ENCODE measurements at regions not wholly inside any gene's neighbourhood (a gene's known extent, or its start where the extent isn't known, plus 50 kb on each side); places are given as distances from the start of the nearest gene placed in this dataset.

GRCh38 chr5:1594357-1595106, 70.8 kb upstream of the LPCAT1 start (continued):
- TF ChIP-seq BCL6B (tag by site-specific recombination; IDR thresholded peaks at IDR 0.05) = no peak
- no peak for TF ChIP-seq ZNF350 (tag by site-specific recombination; IDR thresholded peaks at IDR 0.05)
- TF ChIP-seq ZNF645 (tag by site-specific recombination; IDR thresholded peaks at IDR 0.05) = no peak
- peak; percentile 70 for TF ChIP-seq ZBTB17 (tag by site-specific recombination; IDR thresholded peaks at IDR 0.05)
- TF ChIP-seq ZNF169 (tag by site-specific recombination; IDR thresholded peaks at IDR 0.05) = no peak
- peak; percentile 91 for TF ChIP-seq ZNF341 (tag by site-specific recombination; IDR thresholded peaks at IDR 0.05; ENCODE audit: low read depth)
- TF ChIP-seq REPIN1 (tag by site-specific recombination; IDR thresholded peaks at IDR 0.05; ENCODE audit: low read depth) = no peak
- no peak; the same call in 1 of the 2 replicates for TF ChIP-seq KLF9 (tag by site-specific recombination; IDR thresholded peaks at IDR 0.05; ENCODE audit: low read depth)
- no peak for TF ChIP-seq ZNF398 (tag by site-specific recombination; IDR thresholded peaks at IDR 0.05)
- TF ChIP-seq AEBP2 (tag by site-specific recombination; IDR thresholded peaks at IDR 0.05; ENCODE audit: borderline replicate concordance) = no peak
- TF ChIP-seq ZNF112 (tag by site-specific recombination; IDR thresholded peaks at IDR 0.05) = no peak
- no peak for TF ChIP-seq ZNF18 (tag by site-specific recombination; IDR thresholded peaks at IDR 0.05)
- no peak for TF ChIP-seq ZNF747 (tag by site-specific recombination; IDR thresholded peaks at IDR 0.05)
- TF ChIP-seq ZNF600 (tag by site-specific recombination; IDR thresholded peaks at IDR 0.05) = peak; percentile 77
- TF ChIP-seq ZNF843 (tag by site-specific recombination; IDR thresholded peaks at IDR 0.05) = no peak; the same call in 1 of the 2 replicates
- TF ChIP-seq IKZF3 (tag by site-specific recombination; IDR thresholded peaks at IDR 0.05) = no peak
- TF ChIP-seq ZSCAN23 (tag by site-specific recombination; IDR thresholded peaks at IDR 0.05) = no peak
- TF ChIP-seq MZF1 (tag by site-specific recombination; IDR thresholded peaks at IDR 0.05; ENCODE audit: borderline replicate concordance) = peak; percentile 61
- TF ChIP-seq ZNF513 (tag by site-specific recombination; IDR thresholded peaks at IDR 0.05) = no peak
- TF ChIP-seq ZNF416 (tag by site-specific recombination; IDR thresholded peaks at IDR 0.05) = no peak
- TF ChIP-seq ZNF624 (tag by site-specific recombination; IDR thresholded peaks at IDR 0.05) = no peak
- no peak for TF ChIP-seq ZNF239 (tag by site-specific recombination; IDR thresholded peaks at IDR 0.05)
- peak; percentile 13; the same call in 1 of the 2 replicates for TF ChIP-seq ZNF10 (tag by site-specific recombination; IDR thresholded peaks at IDR 0.05)
- TF ChIP-seq ZNF138 (tag by site-specific recombination; IDR thresholded peaks at IDR 0.05; ENCODE audit: borderline replicate concordance) = no peak
- peak; percentile 100 for TF ChIP-seq ZNF2 (tag by site-specific recombination; IDR thresholded peaks at IDR 0.05)
- TF ChIP-seq ZNF707 (tag by site-specific recombination; IDR thresholded peaks at IDR 0.05) = no peak
- TF ChIP-seq SP7 (tag by site-specific recombination; IDR thresholded peaks at IDR 0.05) = peak; percentile 82
- no peak for TF ChIP-seq ZNF548 (tag by site-specific recombination; IDR thresholded peaks at IDR 0.05)
- no peak for TF ChIP-seq ZNF623 (tag by site-specific recombination; IDR thresholded peaks at IDR 0.05)
- TF ChIP-seq BCL11A (tag by site-specific recombination; IDR thresholded peaks at IDR 0.05; ENCODE audit: low read depth) = peak; percentile 77; the same call in 1 of the 2 replicates
- TF ChIP-seq HOXC10 (CRISPR knock-in tag; IDR thresholded peaks at IDR 0.05) = no peak
- no peak for TF ChIP-seq TCF7L2 (IDR thresholded peaks at IDR 0.05; ENCODE audit: borderline replicate concordance, low read depth, low read length)

Measured in HEK293 (cell line).